ENCODE measurements at regions not wholly inside any gene's neighbourhood (a gene's known extent, or its start where the extent isn't known, plus 50 kb on each side); places are given as distances from the start of the nearest gene placed in this dataset.

GRCh38 chr1:98251497-98251896 lies 330.7 kb upstream of the DPYD start:
- TF ChIP-seq CTCF (IDR thresholded peaks at IDR 0.05) (no peak), POLR2A (IDR thresholded peaks at IDR 0.05) (no peak)

All from adrenal gland (tissue), 5 donors.